ENCODE measurements at regions not wholly inside any gene's neighbourhood (a gene's known extent, or its start where the extent isn't known, plus 50 kb on each side); places are given as distances from the start of the nearest gene placed in this dataset.

- Histone ChIP-seq H3K4me1 (ENCODE audit: insufficient read depth, low read length, severe bottlenecking) (no peaks in the 10 kb centered on the region), H3F3A (ENCODE audit: insufficient read depth, low read length) (no peaks in the 10 kb centered on the region), H3K9me3 (ENCODE audit: low read length) (no peaks in the 10 kb centered on the region), H2AFZ (ENCODE audit: low read length) (no peak overlapping the region), H3K27me3 (ENCODE audit: insufficient read depth, low read length) (no peaks in the 10 kb centered on the region), H3K27ac (ENCODE audit: low read depth, low read length, poor library complexity, severe bottlenecking) (no peak overlapping the region), H3K36me3 (ENCODE audit: insufficient read depth, low read length) (no peaks in the 10 kb centered on the region), H4K20me1 (ENCODE audit: insufficient read depth, low read length) (no peaks in the 10 kb centered on the region), H3K79me2 (ENCODE audit: insufficient read depth, low read length) (no peaks in the 10 kb centered on the region), H3K4me2 (ENCODE audit: low read length) (no peak overlapping the region), H3K9ac (ENCODE audit: low read length) (no peak overlapping the region), H3K4me3 (ENCODE audit: low read depth, low read length, poor library complexity, severe bottlenecking) (no peak overlapping the region), H3K9me2 (ENCODE audit: low read depth, low read length) (no peaks in the 10 kb centered on the region)
- TF ChIP-seq EZH2 (IDR thresholded peaks at IDR 0.05; ENCODE audit: borderline replicate concordance, low read length) (no peak), CTCF (IDR thresholded peaks at IDR 0.05; ENCODE audit: low read length) (no peak)
These were observed 407.0 kb upstream of the KLF4 start for GRCh38 chr9:107896544-107896943.

DNA sequence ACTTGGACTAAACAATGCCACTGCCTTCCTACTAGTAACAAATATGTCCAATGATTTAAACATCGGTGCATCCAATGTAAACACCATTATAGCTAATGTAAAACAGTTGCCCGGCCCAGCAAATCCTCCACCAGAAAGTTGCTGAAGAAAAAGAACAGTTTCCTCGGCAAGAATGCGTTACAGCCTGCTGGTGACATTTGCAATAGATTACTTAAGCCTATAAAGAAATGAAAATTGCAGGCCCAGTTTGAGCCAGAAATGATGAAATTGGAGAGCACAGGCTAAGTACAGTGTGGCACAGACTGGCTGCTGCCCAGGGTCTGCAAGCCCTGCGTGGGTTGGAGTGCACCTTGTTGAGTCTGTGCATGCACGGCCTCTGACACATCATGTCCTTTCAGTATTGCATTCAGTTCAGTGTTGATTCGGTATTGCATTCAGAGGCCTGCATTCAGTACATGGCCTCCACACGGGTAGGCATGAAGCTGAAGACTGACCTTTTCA is 406.0 kb upstream of the KLF4 start:
- no peaks in the 10 kb centered on the region for H3K27me3 ChIP-seq (ENCODE audit: insufficient read depth, low read length)
- H3K9me2 ChIP-seq (ENCODE audit: low read depth, low read length): no peaks in the 10 kb centered on the region
- no peak overlapping the region for H3K4me3 ChIP-seq (ENCODE audit: low read depth, low read length, poor library complexity, severe bottlenecking)
- H3K36me3 ChIP-seq (ENCODE audit: insufficient read depth, low read length): no peaks in the 10 kb centered on the region
- TF ChIP-seq EZH2 (IDR thresholded peaks at IDR 0.05; ENCODE audit: borderline replicate concordance, low read length): no peak
- no peak for TF ChIP-seq CTCF (IDR thresholded peaks at IDR 0.05; ENCODE audit: low read length)
- H2AFZ ChIP-seq (ENCODE audit: low read length): no peak overlapping the region
- H4K20me1 ChIP-seq (ENCODE audit: insufficient read depth, low read length): no peaks in the 10 kb centered on the region
- no peaks in the 10 kb centered on the region for H3F3A ChIP-seq (ENCODE audit: insufficient read depth, low read length)
- no peaks in the 10 kb centered on the region for H3K9me3 ChIP-seq (ENCODE audit: low read length)
- H3K27ac ChIP-seq (ENCODE audit: low read depth, low read length, poor library complexity, severe bottlenecking): no peak overlapping the region
- H3K9ac ChIP-seq (ENCODE audit: low read length): no peak overlapping the region
- no peaks in the 10 kb centered on the region for H3K79me2 ChIP-seq (ENCODE audit: insufficient read depth, low read length)
- no peaks in the 10 kb centered on the region for H3K4me1 ChIP-seq (ENCODE audit: insufficient read depth, low read length, severe bottlenecking)
- H3K4me2 ChIP-seq (ENCODE audit: low read length): no peak overlapping the region

DNA sequence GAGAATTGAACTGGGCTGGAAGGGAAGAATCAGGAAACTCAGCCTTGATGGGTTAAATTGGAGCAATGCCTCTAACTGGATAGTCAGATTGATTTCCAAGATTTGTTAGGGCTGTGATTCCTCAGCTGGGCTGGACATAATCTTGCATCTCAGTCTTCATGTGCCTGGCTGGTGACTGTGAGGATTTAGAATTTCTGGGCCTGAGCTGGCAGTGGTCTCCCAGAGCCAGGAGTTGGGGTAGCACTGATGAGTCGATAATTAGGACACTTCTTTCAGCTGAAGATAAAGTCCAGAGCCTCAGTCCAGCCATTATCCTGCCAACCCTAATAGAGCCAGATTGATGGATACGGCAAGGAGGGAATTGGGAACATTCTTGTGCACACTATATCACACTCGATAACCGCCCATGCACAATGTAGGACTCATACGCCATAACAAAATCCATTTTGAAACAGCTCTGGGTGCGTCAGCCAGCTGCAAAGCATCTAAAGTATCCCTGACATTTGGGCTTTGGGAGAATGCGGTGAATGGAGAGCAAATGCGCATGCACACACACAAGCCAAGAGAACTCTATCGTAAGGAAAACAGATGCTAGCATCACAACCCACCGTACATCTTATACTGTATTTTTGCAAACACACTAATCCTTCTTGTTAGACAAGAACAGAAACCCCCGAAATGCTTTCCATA is 405.1 kb upstream of the KLF4 start:
- no peaks in the 10 kb centered on the region for H3K27me3 ChIP-seq (ENCODE audit: insufficient read depth, low read length)
- no peaks in the 10 kb centered on the region for H3K4me1 ChIP-seq (ENCODE audit: insufficient read depth, low read length, severe bottlenecking)
- H4K20me1 ChIP-seq (ENCODE audit: insufficient read depth, low read length): no peaks in the 10 kb centered on the region
- TF ChIP-seq CTCF (IDR thresholded peaks at IDR 0.05; ENCODE audit: low read length) (no peak), EZH2 (IDR thresholded peaks at IDR 0.05; ENCODE audit: borderline replicate concordance, low read length) (no peak)
- no peaks in the 10 kb centered on the region for H3K36me3 ChIP-seq (ENCODE audit: insufficient read depth, low read length)
- no peak overlapping the region for H3K4me2 ChIP-seq (ENCODE audit: low read length)
- no peak overlapping the region for H2AFZ ChIP-seq (ENCODE audit: low read length)
- no peak overlapping the region for H3K4me3 ChIP-seq (ENCODE audit: low read depth, low read length, poor library complexity, severe bottlenecking)
- no peaks in the 10 kb centered on the region for H3K79me2 ChIP-seq (ENCODE audit: insufficient read depth, low read length)
- H3K27ac ChIP-seq (ENCODE audit: low read depth, low read length, poor library complexity, severe bottlenecking): no peak overlapping the region
- H3K9me3 ChIP-seq (ENCODE audit: low read length): no peaks in the 10 kb centered on the region
- no peaks in the 10 kb centered on the region for H3K9me2 ChIP-seq (ENCODE audit: low read depth, low read length)
- no peak overlapping the region for H3K9ac ChIP-seq (ENCODE audit: low read length)
- H3F3A ChIP-seq (ENCODE audit: insufficient read depth, low read length): no peaks in the 10 kb centered on the region

All from OCI-LY1 (cell line).